GM18502 (cell line): ENCODE measurements at regions not wholly inside any gene's neighbourhood (a gene's known extent, or its start where the extent isn't known, plus 50 kb on each side); places are given as distances from the start of the nearest gene placed in this dataset.
A peak's percentile ranks its signal among the peaks of the same experiment; 100 is the strongest.
"Not testable (repeated sequence)": the region's sequence is repeated elsewhere in the genome, so short reads cannot be mapped to it uniquely, and the experiment has no call there.

Experiments
- ATAC-seq: cut with Tn5 transposase; IDR thresholded peaks from one replicate; pipeline ENCODE4 v1.9.1; 2021; ENCODE audit warnings: mild to moderate bottlenecking; ENCODE audit not compliant: unreplicated experiment, poor library complexity

GRCh38 chr12:87202189-87202588 is 827.0 kb downstream of the C12orf50 start:
- no peak for ATAC-seq

GRCh38 chr12:87201598-87201997 is 827.6 kb downstream of the C12orf50 start:
- ATAC-seq = no peak

DNA sequence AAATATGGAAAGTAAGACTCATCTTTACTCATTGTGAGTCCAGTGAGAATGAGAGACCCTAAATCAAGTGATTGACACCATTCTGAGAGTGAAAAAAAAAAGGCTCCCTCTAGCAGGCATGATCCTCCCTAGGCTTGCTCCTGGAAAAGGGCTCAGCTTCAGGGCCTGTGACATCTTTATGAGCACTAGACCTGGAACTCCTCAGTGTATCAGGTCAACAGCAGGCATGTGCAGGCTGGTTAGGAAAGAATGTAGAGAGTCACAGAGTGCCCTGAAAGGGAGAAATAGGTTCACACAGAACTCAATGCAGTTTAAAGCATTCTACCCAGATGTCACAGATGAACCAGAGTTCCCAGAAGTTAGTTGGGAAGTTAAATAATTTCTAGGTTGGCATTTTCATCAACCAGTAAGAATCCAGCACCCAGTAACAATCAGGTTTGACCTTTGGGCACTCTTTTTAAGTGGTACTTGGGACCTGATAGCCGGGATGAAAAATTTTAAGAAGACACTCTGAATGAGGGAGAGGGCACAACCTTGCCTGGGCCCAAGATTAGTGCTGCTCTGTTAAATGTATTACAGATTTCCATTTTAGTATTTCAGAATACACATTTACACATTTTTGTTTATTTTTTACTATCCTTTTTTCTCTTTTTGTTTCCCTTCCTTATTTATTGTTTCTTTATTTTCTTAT is 828.8 kb downstream of the C12orf50 start:
- ATAC-seq = no peak

DNA sequence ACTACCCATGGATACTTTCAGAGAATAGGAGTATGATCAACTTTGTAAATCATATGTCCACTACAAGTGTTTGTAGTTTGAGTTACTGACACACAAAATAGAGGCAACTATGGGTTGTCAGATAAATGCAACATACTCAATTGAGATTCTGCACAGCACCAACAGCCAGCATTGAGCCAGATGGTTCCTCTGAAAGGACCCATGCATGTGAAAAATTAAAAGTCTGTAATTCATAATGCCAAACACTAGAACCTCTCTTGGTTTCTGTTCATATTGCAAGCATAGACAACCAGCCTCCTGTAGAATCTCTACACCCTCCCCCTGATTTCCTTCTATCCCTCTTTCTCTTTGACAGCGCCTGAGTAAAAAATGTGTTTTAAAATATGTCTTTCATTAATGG is 831.0 kb downstream of the C12orf50 start:
- ATAC-seq = no peak

GRCh38 chr12:87196321-87196720 is 832.9 kb downstream of the C12orf50 start:
- ATAC-seq = no peak

- ATAC-seq = not testable (repeated sequence)
Observed at GRCh38 chr12:87194389-87194788, 834.8 kb downstream of the C12orf50 start.

GRCh38 chr12:87185367-87185766 is 843.8 kb downstream of the C12orf50 start:
- no peak for ATAC-seq

- no peak for ATAC-seq
Observed at GRCh38 chr12:87182696-87183233, 846.4 kb downstream of the C12orf50 start.

DNA sequence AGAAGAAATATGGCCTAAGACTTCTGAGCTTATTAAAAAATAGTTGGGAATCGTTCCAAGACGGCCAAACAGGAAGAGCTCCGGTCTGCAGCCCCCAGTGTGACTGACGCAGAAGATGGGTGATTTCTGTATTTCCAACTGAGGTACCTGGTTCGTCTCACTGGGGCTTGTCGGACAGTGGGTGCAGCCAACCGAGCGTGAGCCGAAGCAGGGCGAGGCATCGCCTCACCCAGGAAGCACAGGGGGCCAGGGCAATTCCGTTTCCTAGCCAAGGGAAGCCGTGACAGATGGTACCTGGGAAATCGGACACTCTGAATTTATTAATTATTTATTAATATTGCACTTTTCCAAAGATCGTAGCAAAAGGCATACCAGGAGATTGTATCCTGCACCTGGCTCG is 857.8 kb downstream of the C12orf50 start:
- no peak for ATAC-seq

DNA sequence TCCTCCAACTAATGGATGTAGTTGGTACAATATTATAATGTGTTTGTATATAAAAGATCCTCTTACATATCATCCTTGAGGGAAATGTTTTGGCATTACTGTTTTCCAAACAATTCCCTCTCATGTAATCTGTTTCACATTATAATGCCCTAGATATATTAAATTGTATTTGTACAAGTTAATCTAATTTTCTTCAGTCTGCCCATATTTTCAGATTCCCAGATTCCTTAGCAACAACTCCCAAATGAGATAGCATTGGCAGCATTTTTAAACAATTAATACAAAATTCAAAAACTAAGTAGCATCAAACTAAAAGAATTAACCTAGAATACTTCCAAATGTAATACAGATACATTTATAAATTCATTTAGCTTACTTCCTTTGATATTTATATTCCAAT is 860.2 kb downstream of the C12orf50 start:
- no peak for ATAC-seq

GRCh38 chr12:87165733-87166375 is 863.3 kb downstream of the C12orf50 start:
- ATAC-seq = no peak

DNA sequence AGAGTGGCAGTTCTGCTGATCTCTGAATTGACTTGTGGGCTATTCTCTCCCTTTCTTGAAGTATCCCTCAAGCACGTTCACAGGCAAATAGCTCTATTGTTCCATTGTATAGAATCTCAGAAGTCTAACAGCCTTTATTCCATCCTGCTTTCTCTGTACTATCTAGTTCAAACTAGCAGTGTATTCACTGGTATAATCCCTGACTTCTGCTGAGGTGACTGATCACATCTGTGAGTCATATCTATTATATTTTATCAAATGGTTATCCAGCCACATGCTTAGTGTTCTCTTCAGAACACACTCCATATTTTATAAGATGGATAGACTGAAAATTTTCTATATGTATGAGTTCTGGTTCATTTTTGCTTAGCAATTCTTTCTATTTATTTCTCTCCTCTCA is 866.1 kb downstream of the C12orf50 start:
- no peak for ATAC-seq

DNA sequence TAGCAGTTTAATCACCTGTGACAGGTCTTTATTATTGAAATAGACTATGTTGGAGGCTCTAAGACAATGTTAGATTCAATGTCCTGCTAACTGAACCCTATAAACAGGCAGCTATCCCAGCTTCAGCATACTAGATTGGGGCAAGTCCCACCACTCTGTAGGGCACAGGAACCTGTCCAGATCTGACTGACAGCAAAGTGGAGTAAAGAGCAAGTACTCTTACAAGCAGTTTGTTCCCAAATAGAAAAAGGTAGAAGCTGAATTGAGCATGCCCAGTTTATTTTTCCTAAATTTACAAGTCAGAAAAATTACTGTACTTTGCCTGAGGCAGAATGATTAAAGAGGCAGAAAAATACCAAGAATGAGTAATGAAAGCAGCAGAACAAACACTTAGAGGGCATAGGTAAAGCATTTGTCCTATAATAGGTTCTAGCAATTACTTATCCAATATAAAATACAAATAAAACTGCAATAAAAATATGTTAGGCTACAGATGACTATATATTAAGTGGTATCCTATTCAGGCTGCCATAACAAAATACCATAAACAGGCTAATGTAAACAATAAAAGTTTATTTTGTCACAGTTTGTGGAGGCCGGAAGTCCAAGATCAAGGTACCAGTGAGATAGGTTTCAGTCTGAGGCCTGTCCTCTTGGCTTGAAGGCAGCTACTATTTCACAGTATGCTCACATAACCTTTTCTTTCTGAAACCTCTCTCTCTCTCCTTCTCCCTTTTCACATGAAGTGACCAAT is 868.2 kb downstream of the C12orf50 start:
- ATAC-seq = no peak

- ATAC-seq = no peak
Observed at GRCh38 chr12:87157791-87158190, 871.4 kb downstream of the C12orf50 start.

GRCh38 chr12:87155621-87156020 is 873.6 kb downstream of the C12orf50 start:
- ATAC-seq = no peak

GRCh38 chr12:87152841-87153528 is 876.2 kb downstream of the C12orf50 start:
- ATAC-seq = no peak

DNA sequence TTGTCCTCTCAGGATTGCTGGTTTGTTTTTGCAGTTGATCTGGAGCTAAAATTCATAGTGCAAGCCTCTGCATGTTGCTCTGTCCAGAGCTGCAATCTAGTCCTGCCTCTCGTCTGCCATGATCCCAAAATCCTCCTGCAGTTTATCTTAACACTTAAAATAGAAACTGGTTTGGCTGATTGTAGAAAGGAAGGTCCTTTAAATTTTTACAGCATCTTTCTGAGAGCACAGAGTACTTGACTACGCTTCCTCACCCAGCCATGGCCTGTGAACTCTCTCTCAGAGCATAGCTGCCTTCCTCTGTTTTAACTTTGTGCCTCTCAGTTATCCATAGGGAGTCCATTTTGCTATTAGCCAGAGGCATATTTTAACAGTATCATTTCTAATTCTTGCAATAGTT is 877.1 kb downstream of the C12orf50 start:
- no peak for ATAC-seq

- ATAC-seq = peak; percentile 85
Observed at GRCh38 chr12:87150969-87151662, 878.1 kb downstream of the C12orf50 start.

GRCh38 chr12:87142342-87142741 is 886.2 kb upstream of the MGAT4C start:
- no peak for ATAC-seq

- no peak for ATAC-seq
Observed at GRCh38 chr12:87141091-87141490, 884.9 kb upstream of the MGAT4C start.
